Stimulated activated CD4-positive, alpha-beta T cell treated with anti-CD3 and anti-CD28 coated beads, Interleukin-2, amount 100 ng/mL, for 48 hours (primary cell): ENCODE measurements at regions not wholly inside any gene's neighbourhood (a gene's known extent, or its start where the extent isn't known, plus 50 kb on each side); places are given as distances from the start of the nearest gene placed in this dataset.
"Not testable (repeated sequence)": the region's sequence is repeated elsewhere in the genome, so short reads cannot be mapped to it uniquely, and the experiment has no call there.

Experiments used
- DNase-seq, 2 donors: peaks; one replicate each; pipeline ENCODE4 v3.0.0-alpha.2; 2020

- no peak for DNase-seq
Measured at GRCh38 chr6:11380549-11380948, 148.1 kb upstream of the NEDD9 start.

- DNase-seq = no peak
Measured at GRCh38 chr6:11379805-11380204, 147.3 kb upstream of the NEDD9 start.

GRCh38 chr6:11378639-11379038 lies 146.2 kb upstream of the NEDD9 start:
- no peak for DNase-seq

GRCh38 chr6:11374036-11375010 lies 141.9 kb upstream of the NEDD9 start:
- peak in 1 of 2 donors; percentile 28 for DNase-seq

GRCh38 chr6:11373208-11373607 lies 140.7 kb upstream of the NEDD9 start:
- DNase-seq = no peak

GRCh38 chr6:11372186-11372790 lies 139.8 kb upstream of the NEDD9 start:
- DNase-seq = not testable (repeated sequence)

- no peak for DNase-seq
Measured at GRCh38 chr6:11370191-11371018, 137.9 kb upstream of the NEDD9 start.

GRCh38 chr6:11368760-11369159 lies 136.3 kb upstream of the NEDD9 start:
- no peak for DNase-seq

- DNase-seq = no peak
Measured at GRCh38 chr6:11368264-11368663, 135.8 kb upstream of the NEDD9 start.

- DNase-seq = no peak
Measured at GRCh38 chr6:11367638-11368199, 135.3 kb upstream of the NEDD9 start.

- DNase-seq = no peak
Measured at GRCh38 chr6:11366934-11367637, 134.6 kb upstream of the NEDD9 start.

GRCh38 chr6:11366183-11366933 lies 133.9 kb upstream of the NEDD9 start:
- DNase-seq = peak; percentile 32 to 44

GRCh38 chr6:11364971-11365397 lies 132.5 kb upstream of the NEDD9 start:
- no peak for DNase-seq

- peak; percentile 31 to 39 for DNase-seq
Measured at GRCh38 chr6:11363881-11364576, 131.6 kb upstream of the NEDD9 start.

- DNase-seq = no peak
Measured at GRCh38 chr6:11362564-11362963, 130.1 kb upstream of the NEDD9 start.

- DNase-seq = no peak
Measured at GRCh38 chr6:11358904-11359830, 126.7 kb upstream of the NEDD9 start.

GRCh38 chr6:11357285-11357684 lies 124.8 kb upstream of the NEDD9 start:
- no peak for DNase-seq

- no peak for DNase-seq
Measured at GRCh38 chr6:11356404-11357155, 124.1 kb upstream of the NEDD9 start.

GRCh38 chr6:11353921-11354389 lies 121.5 kb upstream of the NEDD9 start:
- DNase-seq = peak; percentile 52 to 63
